Progenitor cell of endocrine pancreas (in vitro differentiated cells): ENCODE measurements at regions not wholly inside any gene's neighbourhood (a gene's known extent, or its start where the extent isn't known, plus 50 kb on each side); places are given as distances from the start of the nearest gene placed in this dataset.

Experiments used
- DNase-seq: peaks from one replicate; pipeline ENCODE4 v3.0.0; 2021; ENCODE audit warnings: low spot score; ENCODE audit not compliant: unreplicated experiment
- H3K27ac Mint-ChIP-seq: 2 replicates; pipeline ENCODE4 v1.8.0; 2021; ENCODE audit warnings: mild to moderate bottlenecking, moderate library complexity, mixed read lengths
- H3K27me3 Mint-ChIP-seq: 2 replicates; pipeline ENCODE4 v1.8.0; 2021; ENCODE audit warnings: mixed read lengths
- H3K36me3 Mint-ChIP-seq: 2 replicates; pipeline ENCODE4 v1.8.0; 2022; ENCODE audit warnings: mixed read lengths; ENCODE audit not compliant: insufficient read depth
- H3K4me1 Mint-ChIP-seq: 2 replicates; pipeline ENCODE4 v1.8.0; 2021; ENCODE audit warnings: low read depth, mixed read lengths
- H3K4me3 Mint-ChIP-seq: 2 replicates; pipeline ENCODE4 v1.8.0; 2021; ENCODE audit warnings: low read depth, mild to moderate bottlenecking, moderate library complexity, mixed read lengths
- H3K9me3 Mint-ChIP-seq: 2 replicates; pipeline ENCODE4 v1.8.0; 2021; ENCODE audit warnings: low read depth, mixed read lengths
- CTCF ChIP-seq: fragments of 200-600 bp; sonication (generic); IDR thresholded peaks from one replicate; pipeline ENCODE4 v1.5.0; 2021; ENCODE audit warnings: antibody characterized with exemption, mild to moderate bottlenecking; ENCODE audit not compliant: unreplicated experiment

GRCh38 chr5:6112125-6112524 lies 266.2 kb downstream of the MED10 start:
- H3K9me3 Mint-ChIP-seq, result no peaks in the 10 kb centered on the region
- no peak for DNase-seq
- H3K27me3 Mint-ChIP-seq, result peaks cover 6% of the 10 kb centered on the region
- peaks cover 4% of the 10 kb centered on the region for H3K4me1 Mint-ChIP-seq
- H3K4me3 Mint-ChIP-seq, result no peak overlapping the region
- H3K27ac Mint-ChIP-seq, result no peak overlapping the region
- no peaks in the 10 kb centered on the region for H3K36me3 Mint-ChIP-seq
- no peak for TF ChIP-seq CTCF

- no peak for DNase-seq
- no peak for TF ChIP-seq CTCF
- H3K4me3 Mint-ChIP-seq, result no peak overlapping the region
These were observed 267.2 kb downstream of the MED10 start for GRCh38 chr5:6111131-6111530.

GRCh38 chr5:6110441-6111005 lies 267.8 kb downstream of the MED10 start:
- Mint-ChIP-seq H3K27me3 (peaks cover 6% of the 10 kb centered on the region), H3K27ac (no peak overlapping the region), H3K9me3 (no peaks in the 10 kb centered on the region), H3K4me1 (peaks cover 2% of the 10 kb centered on the region), H3K4me3 (no peak overlapping the region), H3K36me3 (no peaks in the 10 kb centered on the region)
- DNase-seq, result no peak
- no peak for TF ChIP-seq CTCF

More at GRCh38 chr5:6111131-6111530, 267.2 kb downstream of the MED10 start:
- Mint-ChIP-seq H3K27ac (no peak overlapping the region), H3K9me3 (no peaks in the 10 kb centered on the region), H3K4me1 (peaks cover 3% of the 10 kb centered on the region), H3K36me3 (no peaks in the 10 kb centered on the region), H3K27me3 (peaks cover 6% of the 10 kb centered on the region)

GRCh38 chr5:6108981-6109825 lies 269.1 kb downstream of the MED10 start:
- H3K27ac Mint-ChIP-seq, result no peak overlapping the region
- H3K4me3 Mint-ChIP-seq, result no peak overlapping the region
- peaks cover 3% of the 10 kb centered on the region for H3K27me3 Mint-ChIP-seq
- no peak for DNase-seq
- H3K9me3 Mint-ChIP-seq, result no peaks in the 10 kb centered on the region
- no peaks in the 10 kb centered on the region for H3K36me3 Mint-ChIP-seq
- peaks cover 2% of the 10 kb centered on the region for H3K4me1 Mint-ChIP-seq
- TF ChIP-seq CTCF, result no peak

GRCh38 chr5:6108540-6108848 lies 269.9 kb downstream of the MED10 start:
- peaks cover 2% of the 10 kb centered on the region for H3K4me1 Mint-ChIP-seq
- no peaks in the 10 kb centered on the region for H3K36me3 Mint-ChIP-seq
- DNase-seq, result no peak
- no peak overlapping the region for H3K4me3 Mint-ChIP-seq
- no peak for TF ChIP-seq CTCF
- no peaks in the 10 kb centered on the region for H3K9me3 Mint-ChIP-seq
- peaks cover 3% of the 10 kb centered on the region for H3K27me3 Mint-ChIP-seq
- no peak overlapping the region for H3K27ac Mint-ChIP-seq
